Left ventricle myocardium inferior (tissue), 1 donor: ENCODE measurements at regions not wholly inside any gene's neighbourhood (a gene's known extent, or its start where the extent isn't known, plus 50 kb on each side); places are given as distances from the start of the nearest gene placed in this dataset.

Experiments
- DNase-seq: peaks from one replicate; pipeline ENCODE4 v3.0.0-alpha.2; 2020
- H3K27ac ChIP-seq: fragments of 200-600 bp; replicated peaks from 2 replicates; pipeline ENCODE4 v1.8.0; 2021
- H3K27me3 ChIP-seq: fragments of 200-600 bp; 2 replicates; pipeline ENCODE4 v1.8.0; 2021; ENCODE audit warnings: low read depth
- H3K36me3 ChIP-seq: fragments of 200-600 bp; 2 replicates; pipeline ENCODE4 v1.8.0; 2021
- H3K4me1 ChIP-seq: fragments of 200-600 bp; 2 replicates; pipeline ENCODE4 v1.8.0; 2021
- H3K4me3 ChIP-seq: fragments of 200-600 bp; 2 replicates; pipeline ENCODE4 v1.8.0; 2021; ENCODE audit warnings: mild to moderate bottlenecking, moderate library complexity
- H3K9me3 ChIP-seq: fragments of 200-600 bp; replicated peaks from 2 replicates; pipeline ENCODE4 v1.8.0; 2021
- intact Hi-C: fragments of 100-400 bp; cut with micrococcal nuclease; formaldehyde crosslinking; loops from one replicate; pipeline ENCODE4 v1.11.0; 2022
- TF ChIP-seq, protein P1 (sequence below): fragments of 200-600 bp; IDR thresholded peaks from 2 replicates; pipeline ENCODE4 v1.8.0; 2021; ENCODE audit warnings: antibody characterized with exemption, mild to moderate bottlenecking, borderline replicate concordance
- donor health status: DM: no; HTN: yes; CAD: no; lungs with severe emphysema.

GRCh38 chr1:238223076-238223640, 332.4 kb upstream of the ZP4 start:
- TF ChIP-seq, protein P1, sequence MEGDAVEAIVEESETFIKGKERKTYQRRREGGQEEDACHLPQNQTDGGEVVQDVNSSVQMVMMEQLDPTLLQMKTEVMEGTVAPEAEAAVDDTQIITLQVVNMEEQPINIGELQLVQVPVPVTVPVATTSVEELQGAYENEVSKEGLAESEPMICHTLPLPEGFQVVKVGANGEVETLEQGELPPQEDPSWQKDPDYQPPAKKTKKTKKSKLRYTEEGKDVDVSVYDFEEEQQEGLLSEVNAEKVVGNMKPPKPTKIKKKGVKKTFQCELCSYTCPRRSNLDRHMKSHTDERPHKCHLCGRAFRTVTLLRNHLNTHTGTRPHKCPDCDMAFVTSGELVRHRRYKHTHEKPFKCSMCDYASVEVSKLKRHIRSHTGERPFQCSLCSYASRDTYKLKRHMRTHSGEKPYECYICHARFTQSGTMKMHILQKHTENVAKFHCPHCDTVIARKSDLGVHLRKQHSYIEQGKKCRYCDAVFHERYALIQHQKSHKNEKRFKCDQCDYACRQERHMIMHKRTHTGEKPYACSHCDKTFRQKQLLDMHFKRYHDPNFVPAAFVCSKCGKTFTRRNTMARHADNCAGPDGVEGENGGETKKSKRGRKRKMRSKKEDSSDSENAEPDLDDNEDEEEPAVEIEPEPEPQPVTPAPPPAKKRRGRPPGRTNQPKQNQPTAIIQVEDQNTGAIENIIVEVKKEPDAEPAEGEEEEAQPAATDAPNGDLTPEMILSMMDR: no peak
- H3K4me3 ChIP-seq: no peak overlapping the region
- no peaks in the 10 kb centered on the region for H3K4me1 ChIP-seq
- intact Hi-C loops: no loop called here
- no peaks in the 10 kb centered on the region for H3K36me3 ChIP-seq
- H3K9me3 ChIP-seq: no peaks in the 10 kb centered on the region
- DNase-seq: no peak
- no peaks in the 10 kb centered on the region for H3K27me3 ChIP-seq
- H3K27ac ChIP-seq: no peak overlapping the region

GRCh38 chr1:238221738-238222137, 331.0 kb upstream of the ZP4 start:
- intact Hi-C loops: no loop called here
- H3K27ac ChIP-seq: no peak overlapping the region
- H3K4me1 ChIP-seq: no peaks in the 10 kb centered on the region
- no peak for DNase-seq
- no peak overlapping the region for H3K4me3 ChIP-seq
- no peaks in the 10 kb centered on the region for H3K36me3 ChIP-seq
- TF ChIP-seq, protein P1: no peak
- no peaks in the 10 kb centered on the region for H3K9me3 ChIP-seq
- no peaks in the 10 kb centered on the region for H3K27me3 ChIP-seq

DNA sequence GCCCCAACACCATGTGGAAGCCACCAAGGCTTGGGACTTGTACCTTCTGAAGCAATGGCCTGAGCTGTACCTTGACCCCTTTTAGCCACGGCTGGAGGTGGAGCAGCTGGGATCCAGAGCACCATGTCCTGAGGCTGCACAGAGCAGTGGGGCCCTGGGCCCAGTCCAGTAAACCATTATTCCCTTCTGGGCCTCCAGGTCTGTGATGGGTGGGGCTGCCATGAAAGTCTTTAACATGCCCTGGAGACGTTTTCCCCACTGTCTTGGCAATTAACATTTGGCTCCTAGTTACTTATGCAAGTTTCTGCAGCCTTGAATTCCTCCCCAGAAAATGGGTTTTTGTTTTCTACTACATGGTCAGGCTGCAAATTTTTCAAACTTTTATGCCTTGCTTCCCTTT, 323.7 kb upstream of the ZP4 start:
- peaks cover 23% of the 10 kb centered on the region for H3K9me3 ChIP-seq
- intact Hi-C loops: no loop called here
- no peak overlapping the region for H3K27ac ChIP-seq
- H3K4me3 ChIP-seq: no peak overlapping the region
- TF ChIP-seq, protein P1: no peak
- no peak for DNase-seq
- no peaks in the 10 kb centered on the region for H3K4me1 ChIP-seq
- no peaks in the 10 kb centered on the region for H3K36me3 ChIP-seq
- H3K27me3 ChIP-seq: no peaks in the 10 kb centered on the region

DNA sequence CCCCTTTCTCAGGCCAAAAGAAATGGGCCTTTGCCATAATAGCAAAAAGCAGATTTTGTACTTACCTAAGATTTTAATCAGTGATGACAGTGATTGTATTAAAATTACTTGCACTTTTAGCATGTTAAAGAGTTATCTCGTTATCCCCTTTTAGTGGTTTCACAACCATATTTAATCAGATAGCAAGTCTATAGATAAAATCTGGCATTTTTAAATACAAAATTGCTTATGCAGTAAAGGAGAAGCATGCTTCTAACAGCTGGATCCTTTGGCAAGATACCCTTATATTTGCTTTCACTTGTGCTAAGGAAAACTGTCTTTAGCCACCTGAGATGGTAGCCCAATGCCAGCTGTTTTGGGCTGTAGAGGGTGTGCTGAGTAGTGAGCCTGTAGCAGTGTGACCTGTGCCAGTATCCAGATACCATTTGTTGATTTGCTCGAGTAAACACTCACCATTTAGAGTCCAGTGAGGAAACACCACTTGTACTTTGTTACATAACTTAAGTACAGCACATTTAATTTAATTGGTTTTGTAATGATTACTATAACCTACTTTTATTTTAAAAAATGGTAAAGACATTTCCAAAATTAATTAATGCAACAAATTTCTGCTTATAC, 314.4 kb upstream of the ZP4 start:
- DNase-seq: no peak
- Histone ChIP-seq H3K4me1 (no peaks in the 10 kb centered on the region), H3K4me3 (no peak overlapping the region), H3K27ac (no peak overlapping the region), H3K36me3 (no peaks in the 10 kb centered on the region), H3K9me3 (peaks cover 19% of the 10 kb centered on the region), H3K27me3 (no peaks in the 10 kb centered on the region)
- intact Hi-C loops: no loop called here
- TF ChIP-seq, protein P1: no peak

DNA sequence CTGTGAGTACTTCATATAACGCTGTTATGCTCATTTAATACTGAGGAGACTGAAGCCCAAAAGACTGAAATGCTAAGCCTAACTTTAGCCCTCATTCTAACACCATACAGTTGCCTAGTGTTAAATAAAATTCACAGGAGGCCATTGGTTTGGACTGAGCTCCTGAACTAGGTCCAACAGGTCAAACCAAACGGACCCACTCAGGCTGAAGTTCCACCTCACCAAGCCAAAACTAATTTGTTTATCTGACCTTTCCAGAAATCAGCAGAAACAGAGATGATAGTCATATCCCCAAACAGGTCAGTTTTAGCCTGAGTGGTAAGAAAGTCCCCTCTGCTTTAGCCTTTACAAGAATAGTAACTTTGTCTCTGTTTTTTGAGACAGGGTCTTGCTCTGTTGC, 311.3 kb upstream of the ZP4 start:
- peaks cover 9% of the 10 kb centered on the region for H3K9me3 ChIP-seq
- H3K27me3 ChIP-seq: no peaks in the 10 kb centered on the region
- no peaks in the 10 kb centered on the region for H3K4me1 ChIP-seq
- no peak for DNase-seq
- H3K4me3 ChIP-seq: no peak overlapping the region
- H3K27ac ChIP-seq: no peak overlapping the region
- intact Hi-C loops: no loop called here
- H3K36me3 ChIP-seq: no peaks in the 10 kb centered on the region
- TF ChIP-seq, protein P1: no peak
